ES-I3 (cell line): ENCODE measurements at regions not wholly inside any gene's neighbourhood (a gene's known extent, or its start where the extent isn't known, plus 50 kb on each side); places are given as distances from the start of the nearest gene placed in this dataset.
"Not testable (repeated sequence)": the region's sequence is repeated elsewhere in the genome, so short reads cannot be mapped to it uniquely, and the experiment has no call there.

Source experiments
- H3K36me3 ChIP-seq: 2 replicates; pipeline ENCODE4 v1.6.1; 2013; ENCODE audit warnings: mild to moderate bottlenecking, low read length, control low read depth, moderate library complexity; ENCODE audit not compliant: insufficient read depth
- H3K4me1 ChIP-seq: 2 replicates; pipeline ENCODE4 v1.6.1; 2013; ENCODE audit warnings: mild to moderate bottlenecking, control low read depth, low read length; ENCODE audit not compliant: insufficient read depth
- H3K9ac ChIP-seq: 2 replicates; pipeline ENCODE4 v1.6.1; 2013; ENCODE audit warnings: low read depth, mild to moderate bottlenecking, low read length, moderate library complexity
- H3K9me3 ChIP-seq: 2 replicates; pipeline ENCODE4 v1.6.1; 2013; ENCODE audit warnings: mild to moderate bottlenecking, low read length, moderate library complexity; ENCODE audit not compliant: control insufficient read depth, insufficient read depth

- Histone ChIP-seq H3K36me3 (no peaks in the 10 kb centered on the region), H3K9ac (no peak overlapping the region), H3K9me3 (no peaks in the 10 kb centered on the region), H3K4me1 (peaks cover 7% of the 10 kb centered on the region; the same call in 1 of the 2 replicates)
Measured at GRCh38 chr4:112005027-112005426, 140.2 kb upstream of the FAM241A start.

- Histone ChIP-seq H3K9me3 (no peaks in the 10 kb centered on the region), H3K9ac (no peak overlapping the region), H3K36me3 (no peaks in the 10 kb centered on the region), H3K4me1 (no peaks in the 10 kb centered on the region; the same call in 1 of the 2 replicates)
Measured at GRCh38 chr4:112007391-112007790, 137.9 kb upstream of the FAM241A start.

- H3K9me3 ChIP-seq = no peaks in the 10 kb centered on the region
- H3K9ac ChIP-seq = no peak overlapping the region
- H3K4me1 ChIP-seq = no peaks in the 10 kb centered on the region
- H3K36me3 ChIP-seq = no peaks in the 10 kb centered on the region
Measured at GRCh38 chr4:112015960-112016359, 129.3 kb upstream of the FAM241A start.

DNA sequence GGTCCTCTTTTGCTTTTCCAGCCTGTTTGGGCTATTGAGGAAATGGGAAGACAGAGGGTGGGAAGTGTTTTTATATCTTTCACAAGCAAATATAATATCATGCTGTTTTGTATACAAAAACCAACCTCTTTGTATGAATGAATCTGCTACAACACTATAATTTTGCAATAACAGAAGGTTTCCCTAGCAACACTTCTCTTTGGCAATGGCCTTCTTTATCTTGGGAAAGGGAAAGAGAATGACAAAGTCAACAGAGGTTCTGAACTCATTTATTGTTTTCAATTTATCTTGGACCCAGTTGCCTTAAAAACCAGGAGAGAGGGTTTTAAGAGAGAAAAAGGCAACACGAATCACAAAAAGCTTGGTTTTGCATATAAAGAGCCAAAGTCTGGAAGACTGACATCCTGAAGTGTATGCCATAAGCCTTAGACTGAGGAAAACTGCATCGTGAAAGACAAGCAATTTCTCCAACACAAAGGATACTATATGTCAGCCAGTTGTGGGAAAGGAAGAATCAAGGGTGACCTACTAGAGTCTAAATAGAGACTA, 121.8 kb upstream of the FAM241A start:
- peaks cover 9% of the 10 kb centered on the region for H3K9me3 ChIP-seq
- H3K36me3 ChIP-seq = no peaks in the 10 kb centered on the region
- no peaks in the 10 kb centered on the region; the same call in 1 of the 2 replicates for H3K4me1 ChIP-seq
- H3K9ac ChIP-seq = no peak overlapping the region

DNA sequence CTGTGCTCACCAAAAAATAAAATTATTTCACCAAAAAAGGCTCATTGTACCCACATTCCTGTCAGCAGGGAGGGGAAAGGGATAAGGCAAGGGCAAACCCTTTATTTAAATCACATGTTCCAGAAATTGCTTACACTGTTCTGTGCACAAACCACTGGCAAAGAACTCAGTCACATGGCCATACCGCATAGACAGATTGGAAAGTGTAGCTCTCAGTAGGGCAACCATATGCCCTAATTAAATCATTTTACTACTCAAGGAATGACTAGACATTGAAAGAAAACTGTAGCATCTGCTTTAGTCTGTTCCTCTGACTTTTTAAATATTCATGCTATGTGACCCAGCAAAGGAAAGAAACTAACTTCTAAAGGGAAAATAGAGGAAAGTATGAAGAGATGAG, 119.2 kb upstream of the FAM241A start:
- H3K9ac ChIP-seq = no peak overlapping the region
- H3K36me3 ChIP-seq = no peaks in the 10 kb centered on the region
- peaks cover 9% of the 10 kb centered on the region for H3K9me3 ChIP-seq
- no peaks in the 10 kb centered on the region; the same call in 1 of the 2 replicates for H3K4me1 ChIP-seq

DNA sequence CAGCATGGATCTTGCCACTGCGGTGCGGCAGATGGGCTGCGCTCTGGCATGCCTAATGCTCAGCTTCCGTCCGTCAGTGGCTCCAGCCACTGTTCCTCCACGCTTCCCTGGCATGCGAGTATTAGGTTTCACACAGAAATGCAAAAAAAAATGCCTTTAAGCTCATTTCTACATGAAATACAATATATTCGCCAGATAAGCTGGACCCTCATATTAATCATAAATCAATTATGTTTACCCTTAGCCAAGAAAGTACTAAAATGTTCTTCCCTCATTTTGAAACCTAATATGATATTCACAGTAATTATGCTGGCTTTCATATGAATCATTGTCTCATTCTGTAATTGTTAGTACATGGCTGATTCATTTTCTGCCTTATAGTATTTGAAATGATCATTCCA, 115.5 kb upstream of the FAM241A start:
- Histone ChIP-seq H3K4me1 (no peaks in the 10 kb centered on the region), H3K9me3 (peaks cover 9% of the 10 kb centered on the region), H3K9ac (no peak overlapping the region), H3K36me3 (no peaks in the 10 kb centered on the region)

DNA sequence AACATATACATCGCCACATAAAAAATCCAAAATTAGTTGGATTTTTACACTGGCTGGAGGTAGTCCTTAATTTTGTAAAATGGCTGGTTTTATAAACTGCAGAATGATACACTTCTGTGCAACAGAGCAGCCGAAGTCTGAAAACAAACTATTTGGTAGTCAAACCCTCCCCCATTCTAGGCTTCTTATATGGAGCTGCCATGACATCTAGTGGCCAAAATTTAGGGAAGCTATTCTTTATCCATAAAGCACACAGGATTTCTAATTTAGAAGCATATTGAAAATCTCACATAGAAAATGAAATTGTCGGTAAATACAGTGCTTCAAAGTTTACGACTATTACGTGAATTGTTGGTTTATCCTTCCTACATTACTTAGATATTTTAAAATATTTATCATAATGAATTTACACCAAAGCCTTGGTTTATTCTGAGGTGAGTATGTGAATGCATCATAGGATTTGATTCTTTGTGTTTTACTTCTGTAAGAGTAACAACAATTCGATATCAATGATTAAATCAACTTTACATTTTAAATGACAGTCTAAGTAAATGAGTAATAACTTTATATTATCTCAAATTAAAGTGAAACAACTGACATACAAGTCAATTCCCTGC, 113.4 kb upstream of the FAM241A start:
- Histone ChIP-seq H3K9me3 (peaks cover 9% of the 10 kb centered on the region), H3K4me1 (0 out of 2 replicates have a peak, but pooled peaks cover 2% of the 10 kb centered on the region), H3K9ac (no peak overlapping the region), H3K36me3 (no peaks in the 10 kb centered on the region)

DNA sequence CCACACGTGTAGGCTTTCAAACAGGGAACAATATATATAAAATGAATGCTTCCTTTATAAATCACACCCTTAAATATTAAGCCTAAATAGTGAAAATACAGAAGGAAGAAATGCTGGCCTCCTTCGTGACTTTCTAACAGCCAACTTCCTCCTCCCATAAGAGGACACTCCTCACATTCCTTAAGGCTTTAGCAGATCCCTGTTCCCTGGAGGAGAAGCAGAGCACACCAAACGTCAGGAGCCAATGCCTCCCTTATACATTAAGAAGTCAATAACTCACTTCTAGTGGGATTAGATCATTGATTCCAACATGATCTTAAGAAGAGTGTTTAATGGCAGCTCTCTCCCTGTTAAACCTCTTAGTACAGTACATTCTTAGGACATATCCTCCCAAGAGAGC, 108.4 kb upstream of the FAM241A start:
- no peaks in the 10 kb centered on the region for H3K9me3 ChIP-seq
- H3K4me1 ChIP-seq = 0 out of 2 replicates have a peak, but pooled peaks cover 5% of the 10 kb centered on the region
- H3K9ac ChIP-seq = no peak overlapping the region
- H3K36me3 ChIP-seq = no peaks in the 10 kb centered on the region

GRCh38 chr4:112038861-112039260, 106.4 kb upstream of the FAM241A start:
- Histone ChIP-seq H3K9me3 (no peaks in the 10 kb centered on the region), H3K9ac (no peak overlapping the region), H3K4me1 (0 out of 2 replicates have a peak, but pooled peaks cover 5% of the 10 kb centered on the region), H3K36me3 (no peaks in the 10 kb centered on the region)

DNA sequence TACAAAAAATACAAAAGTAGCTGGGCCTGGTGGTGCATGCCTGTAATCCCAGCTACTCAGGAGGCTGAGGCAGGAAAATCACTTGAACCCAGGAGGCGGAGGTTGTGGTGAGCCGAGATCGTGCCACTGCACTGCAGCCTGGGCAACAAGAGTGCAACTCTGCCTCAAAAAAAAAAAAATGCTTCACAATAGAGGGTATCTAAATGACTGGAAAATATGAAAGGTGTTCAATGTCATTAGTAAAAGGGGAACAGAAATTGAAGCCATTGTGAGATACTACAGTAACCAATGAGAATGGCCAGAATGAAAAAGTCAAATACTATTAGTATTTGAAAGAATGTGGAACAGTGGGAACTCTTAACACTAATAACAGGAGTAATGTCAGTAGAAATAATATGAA, 96.1 kb upstream of the FAM241A start:
- not testable (repeated sequence) for H3K9me3 ChIP-seq, H3K9ac ChIP-seq, H3K36me3 ChIP-seq, H3K4me1 ChIP-seq

DNA sequence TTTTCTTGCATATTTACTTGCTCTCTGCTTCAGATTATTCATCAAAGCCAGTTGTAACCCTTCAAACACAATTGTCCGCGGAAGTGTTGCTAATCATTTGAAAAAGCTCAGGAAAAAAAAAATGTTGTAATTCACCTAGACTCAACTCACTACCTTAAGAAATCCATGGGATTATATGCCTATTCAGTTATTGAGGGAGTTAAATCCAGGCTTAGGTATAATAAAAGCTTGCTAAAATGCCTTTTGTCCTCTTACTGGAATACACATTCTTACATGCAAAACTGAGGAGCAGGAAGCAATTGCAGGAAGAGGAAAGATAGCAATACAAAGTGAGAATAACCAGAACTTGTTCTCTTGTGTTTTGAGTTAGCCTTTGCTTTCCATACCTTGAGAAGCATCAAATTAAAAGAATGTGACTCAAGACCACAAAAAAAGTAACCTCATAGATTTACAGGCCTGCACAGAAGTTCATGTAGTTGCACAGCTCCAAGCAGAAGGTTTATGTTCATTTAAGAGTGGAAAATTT, 91.4 kb upstream of the FAM241A start:
- no peaks in the 10 kb centered on the region for H3K4me1 ChIP-seq

DNA sequence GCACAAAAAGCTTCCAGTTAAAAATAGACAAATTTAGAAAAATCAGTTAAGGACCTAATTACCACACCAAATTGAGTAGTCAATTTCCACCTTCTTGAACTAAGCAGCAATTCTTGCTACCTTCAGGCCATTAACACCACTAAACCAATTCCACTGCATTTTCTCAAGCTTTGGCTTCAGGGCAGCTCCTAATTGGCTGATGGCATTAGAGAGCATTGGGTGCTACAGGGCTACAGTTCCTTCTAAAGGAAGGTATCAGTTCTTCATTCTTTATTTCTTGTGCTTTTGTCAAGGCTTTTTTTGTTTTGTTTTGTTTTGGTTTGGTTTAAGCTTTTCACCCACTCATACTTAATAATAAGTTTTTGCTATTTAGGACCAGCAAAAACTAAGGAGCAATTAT, 90.2 kb upstream of the FAM241A start:
- H3K36me3 ChIP-seq = no peaks in the 10 kb centered on the region
- H3K9ac ChIP-seq = no peak overlapping the region
- no peaks in the 10 kb centered on the region for H3K4me1 ChIP-seq
- no peaks in the 10 kb centered on the region for H3K9me3 ChIP-seq

More for the DNA sequence above, 91.4 kb upstream of the FAM241A start:
- no peak overlapping the region for H3K9ac ChIP-seq
- H3K36me3 ChIP-seq = no peaks in the 10 kb centered on the region
- H3K9me3 ChIP-seq = no peaks in the 10 kb centered on the region

- no peaks in the 10 kb centered on the region for H3K9me3 ChIP-seq
- peaks cover 11% of the 10 kb centered on the region for H3K4me1 ChIP-seq
- no peak overlapping the region for H3K9ac ChIP-seq
- no peaks in the 10 kb centered on the region for H3K36me3 ChIP-seq
Measured at GRCh38 chr4:112057470-112057869, 87.8 kb upstream of the FAM241A start.

GRCh38 chr4:112058433-112058832, 86.8 kb upstream of the FAM241A start:
- Histone ChIP-seq H3K9ac (no peak overlapping the region), H3K36me3 (no peaks in the 10 kb centered on the region), H3K4me1 (peaks cover 11% of the 10 kb centered on the region), H3K9me3 (no peaks in the 10 kb centered on the region)

- H3K9me3 ChIP-seq = no peaks in the 10 kb centered on the region
- H3K9ac ChIP-seq = no peak overlapping the region
- peaks cover 11% of the 10 kb centered on the region for H3K4me1 ChIP-seq
- no peaks in the 10 kb centered on the region for H3K36me3 ChIP-seq
Measured at GRCh38 chr4:112060212-112060611, 85.0 kb upstream of the FAM241A start.
